ENCODE measurements at regions not wholly inside any gene's neighbourhood (a gene's known extent, or its start where the extent isn't known, plus 50 kb on each side); places are given as distances from the start of the nearest gene placed in this dataset.
"Not testable (repeated sequence)": the region's sequence is repeated elsewhere in the genome, so short reads cannot be mapped to it uniquely, and the experiment has no call there.

DNA sequence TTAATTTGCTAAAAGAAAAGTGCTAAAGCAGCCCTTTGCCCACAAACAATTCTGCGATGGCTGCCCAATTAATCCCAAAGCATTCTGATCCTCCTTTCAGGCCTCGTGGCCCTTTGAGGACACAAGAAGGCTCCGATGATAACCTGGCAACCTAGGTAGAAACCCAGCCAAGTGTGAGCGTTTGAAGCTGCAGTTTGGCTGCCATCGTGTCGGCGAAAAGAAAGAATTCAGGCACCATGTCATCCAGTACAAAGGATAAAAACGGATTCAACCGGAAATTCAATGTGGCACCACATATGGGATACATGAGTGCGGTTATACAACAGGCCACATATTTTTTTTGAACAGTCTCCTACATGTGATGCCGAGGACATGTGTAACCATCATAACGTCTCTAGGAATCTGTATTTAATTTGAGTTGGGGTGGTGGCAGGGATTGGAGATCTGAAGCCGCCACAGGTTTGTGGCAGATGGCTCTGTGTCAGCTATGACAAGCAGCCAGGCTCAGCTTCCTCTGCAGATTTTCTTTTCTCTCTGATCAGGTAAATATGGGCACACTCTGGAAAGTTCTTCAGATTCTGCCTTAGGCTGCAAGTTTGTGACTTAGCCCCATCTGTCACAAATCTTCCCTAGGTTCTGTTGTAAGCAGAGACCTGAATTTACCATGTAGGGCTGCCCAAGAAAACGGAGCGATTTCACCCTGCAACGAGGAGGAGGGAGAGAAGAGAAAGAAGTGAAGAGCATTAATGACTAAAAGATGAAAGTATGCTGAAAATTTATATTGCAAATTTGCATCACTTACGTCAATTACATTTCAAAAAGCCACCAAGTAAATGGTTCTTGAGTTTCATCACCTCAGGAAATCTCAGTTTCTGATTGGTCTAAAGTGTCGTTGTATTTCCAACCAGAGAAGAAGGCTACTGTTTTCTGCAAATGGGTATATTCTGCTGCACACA is 573.2 kb downstream of the ZEB2 start:
- DNase-seq, result no peak

DNA sequence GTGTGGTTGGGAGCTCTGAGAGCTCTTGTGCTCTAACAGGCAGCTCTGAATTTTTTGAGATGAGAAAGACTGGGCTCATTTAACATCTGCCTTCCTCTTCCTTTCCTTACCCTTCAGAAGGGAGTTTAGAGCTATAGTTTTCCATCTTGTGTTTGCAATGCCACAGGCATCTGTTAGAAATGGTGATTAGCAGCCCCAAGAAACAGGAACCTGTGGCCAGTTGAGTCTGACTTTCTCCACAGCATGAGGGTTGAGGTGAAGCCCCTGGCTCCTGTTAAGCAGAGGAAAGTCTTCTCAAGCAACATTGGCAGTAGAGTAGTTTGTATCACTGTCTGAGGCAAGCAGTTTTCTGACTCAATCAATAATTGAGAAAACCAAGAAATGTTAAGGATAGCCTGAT is 577.4 kb downstream of the ZEB2 start:
- DNase-seq, result no peak

DNA sequence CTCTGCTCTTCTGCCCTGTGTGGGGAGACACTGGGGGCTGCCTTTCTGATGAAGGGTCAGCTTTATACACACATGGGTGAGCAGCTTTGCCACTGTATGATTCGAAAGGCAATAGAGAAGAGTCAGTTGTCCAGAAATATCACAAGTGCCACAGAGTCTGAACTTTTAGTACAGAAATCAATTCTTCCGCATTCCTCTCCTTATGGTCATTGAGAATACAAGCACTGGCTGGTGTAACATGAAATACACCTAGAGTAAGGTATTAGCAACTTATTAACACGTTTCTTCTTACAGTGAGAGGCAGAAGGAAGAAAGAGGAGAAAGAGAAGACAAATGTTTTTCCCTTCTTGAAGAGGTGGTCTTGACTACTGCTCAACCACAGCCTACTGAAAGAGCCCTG is 579.2 kb downstream of the ZEB2 start:
- no peak for DNase-seq

DNA sequence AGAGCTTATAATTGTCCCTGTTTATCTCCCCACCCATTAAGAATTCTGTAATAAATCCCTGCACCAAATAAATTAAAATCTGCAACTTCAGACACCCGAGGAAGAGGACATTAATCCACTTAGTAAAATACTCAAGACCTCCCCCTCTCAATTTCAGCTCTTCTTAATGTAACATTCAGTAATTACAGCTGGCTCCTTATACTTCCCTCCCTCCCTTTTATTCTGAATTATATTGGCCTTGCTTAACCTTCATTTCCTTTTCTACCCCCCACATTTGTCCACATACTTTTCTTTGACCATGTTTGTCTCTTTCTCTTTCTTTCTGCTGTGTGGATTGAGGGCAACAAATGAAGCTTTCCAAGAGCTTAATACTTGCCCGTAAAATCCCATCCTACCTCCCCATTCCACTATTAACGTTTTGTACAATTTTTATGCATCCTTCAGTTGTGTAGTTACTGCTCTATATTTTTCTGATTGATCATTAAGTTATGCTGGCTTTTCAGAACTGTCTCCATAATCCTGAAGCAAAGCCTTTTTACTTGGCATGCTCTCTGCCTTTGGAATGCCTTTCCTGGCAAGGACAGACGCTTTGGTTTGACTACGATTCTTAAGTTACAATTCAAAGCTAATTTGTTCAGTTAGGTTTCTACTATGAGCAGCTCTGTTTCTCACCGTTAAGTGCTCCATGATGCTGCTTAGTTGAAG is 580.1 kb downstream of the ZEB2 start:
- no peak for DNase-seq

DNA sequence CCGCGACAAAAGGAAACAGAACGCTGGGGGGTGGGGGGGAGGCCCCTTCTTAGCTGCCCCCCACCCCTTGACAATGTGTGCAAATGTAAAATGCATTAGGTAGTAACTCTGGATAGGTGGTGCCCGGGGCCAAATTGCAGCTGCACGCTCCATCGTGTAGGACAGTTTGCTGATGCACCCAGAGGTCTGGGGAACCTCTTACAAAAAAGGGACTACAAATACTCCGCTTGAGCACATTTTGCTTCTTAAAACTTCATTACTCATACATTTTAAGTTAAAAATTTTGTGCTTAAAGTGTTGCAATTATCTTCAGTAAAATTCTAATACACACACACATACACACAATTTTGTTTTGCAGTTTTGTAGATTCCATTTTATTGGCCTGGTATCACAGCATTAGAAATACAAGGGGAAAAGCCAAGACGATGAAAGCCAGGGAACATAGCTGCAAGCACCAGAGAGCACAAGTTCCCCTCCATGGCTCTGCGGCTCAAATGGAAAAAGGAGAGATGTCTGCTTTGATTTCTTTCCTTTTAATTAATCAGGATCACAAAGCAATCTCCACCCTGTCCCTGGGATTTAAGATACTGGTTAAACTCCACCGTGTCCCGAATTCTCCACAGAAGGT is 582.1 kb downstream of the ZEB2 start:
- no peak for DNase-seq

DNA sequence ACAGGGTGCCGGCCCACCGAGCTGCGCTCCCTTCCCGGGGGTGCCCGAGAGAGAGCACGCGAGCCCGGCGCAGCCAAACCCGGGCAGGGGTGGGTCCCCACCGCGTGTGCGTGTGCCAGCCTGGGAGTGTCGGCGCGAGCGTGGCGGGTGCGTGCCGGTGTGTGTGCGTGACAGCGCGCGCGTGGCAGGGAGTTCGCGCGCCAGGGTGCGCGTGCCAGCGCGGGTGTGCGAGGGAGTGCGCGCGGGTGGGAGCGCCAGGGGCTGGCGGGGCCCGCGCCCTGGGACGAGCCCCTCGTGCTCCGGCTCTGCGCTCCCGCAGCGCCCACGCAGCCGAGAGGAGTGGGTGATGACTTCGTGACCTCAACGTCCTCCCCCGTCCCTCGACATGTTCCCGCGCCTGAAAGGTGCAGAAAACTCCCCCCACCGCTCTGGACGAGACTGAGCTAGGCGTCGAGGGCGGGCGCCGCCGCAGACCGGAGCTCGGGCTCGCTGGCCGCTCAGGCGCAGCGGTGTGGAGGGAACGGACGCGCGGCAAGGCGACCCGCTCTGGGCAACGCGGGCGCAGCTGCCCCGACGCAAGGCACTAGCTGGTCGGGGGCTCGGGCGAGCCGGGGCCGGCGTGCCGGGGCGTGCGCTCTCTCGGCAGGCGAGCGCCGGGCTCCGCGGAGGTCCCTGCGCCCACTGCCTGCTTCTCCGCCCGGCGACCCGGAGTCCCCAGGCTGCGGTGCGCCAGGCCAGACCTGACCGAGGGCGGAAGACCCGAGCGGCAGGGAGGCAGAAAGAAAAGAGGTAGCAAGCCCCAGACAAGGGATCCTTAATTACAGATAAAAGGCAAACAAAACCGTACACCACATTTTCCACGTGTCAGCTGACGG is 582.8 kb downstream of the ZEB2 start:
- no peak for DNase-seq

DNA sequence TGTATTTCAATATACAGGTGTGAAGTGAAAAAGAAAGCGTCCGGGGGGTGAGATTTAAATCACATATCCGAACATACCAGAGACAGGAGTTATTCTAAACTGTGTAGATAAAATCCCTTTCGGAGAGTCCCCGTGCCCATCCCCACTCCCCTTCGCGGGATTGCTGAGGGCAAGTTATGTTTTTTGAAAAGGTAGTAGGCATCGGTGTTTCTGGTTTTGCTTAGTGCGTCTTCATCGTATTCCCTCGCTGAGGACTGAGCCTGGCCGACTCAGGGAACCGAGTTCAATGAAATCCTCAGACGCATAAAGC is 583.4 kb downstream of the ZEB2 start:
- no peak for DNase-seq

DNA sequence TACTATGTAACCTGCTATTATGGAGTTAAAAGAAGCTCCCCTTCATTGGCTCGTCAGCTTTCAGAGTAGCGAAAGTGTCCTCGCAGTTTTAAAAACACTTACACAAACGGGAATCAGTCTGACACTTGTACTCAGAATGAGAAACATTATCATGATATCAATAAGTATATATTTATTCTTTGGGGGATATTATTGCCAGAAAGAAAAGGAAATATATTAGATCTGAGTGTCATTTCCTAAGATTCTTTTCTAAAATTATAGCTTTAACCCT is 584.5 kb downstream of the ZEB2 start:
- no peak for DNase-seq

DNA sequence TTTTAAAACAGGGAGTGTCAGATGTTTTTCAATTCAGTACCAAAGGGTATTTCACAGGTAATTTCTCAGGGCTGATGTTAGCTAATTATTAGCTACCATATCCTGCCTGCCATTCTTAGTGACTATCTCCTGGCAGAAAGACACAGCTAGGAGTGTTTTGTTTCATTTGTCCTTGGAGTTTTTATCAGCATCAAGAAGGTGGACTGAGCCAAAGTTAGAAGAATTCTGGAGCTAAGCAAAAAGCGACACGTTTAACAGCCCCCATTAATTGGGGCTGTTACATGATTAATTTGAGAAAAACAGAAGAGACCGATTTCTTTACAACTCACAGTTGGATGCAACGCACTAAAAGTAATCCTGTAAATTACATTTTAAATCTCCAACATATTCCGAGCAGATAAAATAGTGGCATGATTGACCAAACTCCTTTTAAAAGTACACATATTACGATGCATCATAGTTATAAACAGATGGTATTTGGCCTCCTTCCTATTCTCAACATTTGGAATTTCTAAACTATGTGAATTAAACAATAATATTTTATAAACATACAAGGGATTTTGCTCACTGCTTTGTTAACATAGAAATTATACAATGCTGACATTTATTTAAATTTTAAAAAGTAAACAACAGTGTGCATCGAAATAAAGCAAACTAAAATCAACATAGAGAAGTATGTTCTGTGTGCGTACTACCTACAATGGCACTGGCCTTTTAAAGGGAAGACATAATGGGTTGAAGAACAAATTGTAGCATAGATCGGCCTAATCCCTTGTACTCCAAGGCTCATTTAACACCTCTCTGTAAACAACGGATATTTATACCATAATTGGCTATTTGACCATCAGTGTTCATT is 585.1 kb downstream of the ZEB2 start:
- DNase-seq, result no peak

DNA sequence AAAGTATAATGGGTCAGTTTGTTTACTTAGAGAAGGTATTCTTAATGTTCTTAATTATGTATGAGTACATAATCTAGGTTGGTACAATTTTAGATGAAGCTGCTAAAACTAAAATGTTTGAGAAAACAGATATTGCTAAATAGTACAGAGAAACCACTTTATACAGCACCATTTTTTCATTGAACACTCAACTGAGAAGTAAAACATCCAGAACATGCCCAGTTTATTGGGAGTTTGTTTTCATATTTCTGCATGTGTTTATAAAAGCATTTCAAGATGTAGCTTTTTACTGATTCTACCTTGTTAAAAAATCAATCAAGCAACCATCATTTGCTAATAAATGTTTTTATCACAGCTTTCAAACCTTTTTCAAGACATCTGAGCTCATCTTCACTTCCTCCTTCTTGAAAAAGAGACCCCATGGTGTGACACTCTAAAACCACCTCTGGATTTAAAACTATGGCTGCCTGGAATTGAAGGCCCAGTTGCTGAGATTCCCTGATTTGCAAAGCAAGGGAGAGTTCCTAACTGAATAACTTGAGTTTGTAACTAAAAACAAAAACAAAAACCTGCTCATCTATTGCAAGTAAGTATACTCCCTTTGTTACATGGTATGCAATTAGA is 585.9 kb downstream of the ZEB2 start:
- no peak for DNase-seq

DNA sequence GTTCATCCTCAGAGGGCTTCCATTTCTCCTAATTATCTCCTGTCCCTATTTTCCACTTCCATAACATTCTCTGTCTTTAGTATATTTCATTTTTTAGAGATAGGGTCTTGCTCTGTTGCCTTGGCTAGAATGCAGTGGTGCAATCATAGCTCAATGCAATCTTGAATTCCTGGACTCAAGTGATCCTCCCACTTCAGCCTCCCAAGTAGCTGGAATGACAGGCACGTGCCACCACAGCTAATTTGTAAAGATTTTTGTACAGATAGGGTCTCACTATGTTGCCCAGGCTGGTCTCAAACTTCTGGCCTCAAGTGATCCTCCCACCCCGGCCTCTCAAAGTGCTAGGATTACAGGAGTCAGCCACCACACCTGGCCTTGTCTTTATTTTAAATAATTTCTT is 589.0 kb downstream of the ZEB2 start:
- DNase-seq, result no peak

DNA sequence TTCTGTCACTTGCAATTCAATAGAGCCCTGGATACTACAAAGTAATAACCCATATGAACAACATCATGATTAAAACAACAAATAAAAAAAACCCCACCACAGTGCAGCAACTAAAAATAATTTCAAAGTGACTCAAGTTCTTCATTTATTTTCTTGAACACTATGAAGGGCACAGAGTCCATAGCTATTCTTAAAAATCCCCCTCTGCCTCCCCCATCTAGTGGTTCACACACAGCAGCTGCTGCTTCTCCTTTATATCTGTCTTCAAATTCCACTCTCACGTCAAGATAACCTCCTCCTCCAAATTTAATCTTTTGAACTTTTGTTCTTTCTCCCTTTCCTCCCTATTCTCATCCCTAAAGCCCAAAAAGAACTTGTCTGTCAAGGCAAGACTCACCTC is 591.3 kb downstream of the ZEB2 start:
- no peak for DNase-seq

DNA sequence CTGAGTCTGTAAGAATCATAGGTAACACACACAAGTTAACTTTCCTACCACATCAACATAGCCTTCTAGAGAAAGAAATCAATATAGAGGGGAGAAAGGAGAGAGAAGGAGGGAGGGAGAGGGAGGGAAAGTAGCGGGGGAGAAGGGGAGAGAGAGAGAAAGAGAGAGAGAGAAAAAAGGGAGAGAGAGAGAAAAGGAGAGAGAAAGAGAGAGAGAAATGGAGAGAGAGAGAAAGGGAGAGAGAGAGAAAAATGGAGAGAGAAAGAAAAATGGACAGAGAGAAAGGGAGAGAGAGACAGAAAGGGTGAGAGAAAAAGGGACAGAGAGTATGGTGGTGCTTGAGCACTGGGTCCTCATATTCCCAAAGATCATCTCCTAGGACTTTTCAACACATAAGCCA is 591.7 kb downstream of the ZEB2 start:
- no peak for DNase-seq

DNA sequence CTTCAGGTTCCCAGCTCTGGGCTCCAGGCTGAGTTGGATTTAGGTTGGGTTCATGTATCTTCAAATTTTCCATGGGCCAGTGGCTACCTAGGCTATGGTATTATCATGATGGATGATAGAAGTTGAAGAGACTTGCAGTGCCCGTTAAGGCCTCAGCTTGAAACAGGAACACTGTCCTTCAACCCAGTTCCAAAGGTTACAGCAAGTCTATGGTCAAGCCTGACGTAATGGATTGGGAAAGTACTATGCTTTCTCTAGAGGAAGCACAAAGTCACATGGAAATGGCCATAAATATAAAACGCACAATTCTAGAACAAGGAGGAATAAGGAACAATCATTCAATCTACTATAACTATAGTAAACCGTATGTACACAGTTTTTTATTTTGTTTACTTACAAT is 593.2 kb downstream of the ZEB2 start:
- no peak for DNase-seq

DNA sequence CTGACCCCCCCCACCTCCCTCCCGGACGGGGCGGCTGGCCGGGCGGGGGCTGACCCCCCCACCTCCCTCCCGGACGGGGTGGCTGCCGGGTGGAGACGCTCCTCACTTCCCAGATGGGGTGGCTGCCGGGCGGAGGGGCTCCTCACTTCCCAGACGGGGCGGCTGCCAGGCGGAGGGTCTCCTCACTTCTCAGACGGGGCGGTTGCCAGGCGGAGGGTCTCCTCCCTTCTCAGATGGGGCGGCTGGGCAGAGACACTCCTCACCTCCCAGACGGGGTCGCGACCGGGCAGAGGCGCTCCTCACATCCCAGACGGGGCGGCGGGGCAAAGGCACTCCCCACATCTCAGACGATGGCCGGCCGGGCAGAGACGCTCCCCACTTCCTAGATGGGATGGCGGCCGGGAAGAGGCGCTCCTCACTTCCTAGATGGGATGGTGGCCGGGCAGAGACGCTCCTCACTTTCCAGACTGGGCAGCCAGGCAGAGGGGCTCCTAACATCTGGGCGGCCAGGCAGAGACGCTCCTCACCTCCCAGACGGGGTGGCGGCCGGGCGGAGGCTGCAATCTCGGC is 597.6 kb downstream of the ZEB2 start:
- not testable (repeated sequence) for DNase-seq

DNA sequence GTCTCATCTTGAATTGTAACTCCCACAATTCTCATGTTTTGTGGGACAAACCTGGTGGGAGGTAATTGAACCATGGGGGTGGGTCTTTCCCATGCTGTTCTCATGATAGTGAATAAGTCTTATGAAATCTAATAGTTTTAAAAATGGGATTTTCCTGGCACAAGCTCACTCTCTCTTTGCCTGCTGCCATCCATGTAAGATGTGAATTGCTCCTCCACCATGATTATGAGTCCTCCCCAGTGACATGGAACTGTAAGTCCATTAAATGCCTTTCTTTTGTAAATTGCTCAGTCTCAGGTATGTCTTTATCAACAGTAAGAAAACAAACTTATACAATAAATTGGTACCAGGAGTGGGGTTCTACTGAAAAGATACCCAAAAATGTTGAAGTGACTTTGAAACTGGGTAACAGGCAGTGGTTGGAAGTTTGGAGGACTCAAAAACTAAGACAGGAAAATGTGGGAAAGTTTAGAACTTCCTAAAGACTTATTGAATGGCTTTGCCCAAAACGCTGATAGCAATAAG is 601.4 kb downstream of the ZEB2 start:
- DNase-seq, result no peak

DNA sequence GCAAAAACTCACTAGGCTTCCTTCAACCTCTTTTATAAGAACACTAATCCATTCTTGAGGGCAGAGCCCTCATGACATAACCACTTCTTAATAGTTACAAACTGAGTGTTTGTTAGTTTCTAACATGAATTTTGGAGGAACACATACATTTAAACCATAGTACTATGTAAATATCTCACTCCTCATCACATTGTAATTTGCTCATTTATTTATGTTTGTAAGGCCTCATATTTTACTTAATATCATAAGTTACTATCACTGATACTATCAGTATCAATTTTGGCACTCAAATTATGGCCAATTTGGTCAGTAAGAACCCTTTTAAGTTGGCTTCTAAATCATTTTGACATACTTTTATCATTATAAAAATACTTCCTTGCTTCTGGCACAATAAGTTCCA is 603.1 kb downstream of the ZEB2 start:
- DNase-seq, result no peak

DNA sequence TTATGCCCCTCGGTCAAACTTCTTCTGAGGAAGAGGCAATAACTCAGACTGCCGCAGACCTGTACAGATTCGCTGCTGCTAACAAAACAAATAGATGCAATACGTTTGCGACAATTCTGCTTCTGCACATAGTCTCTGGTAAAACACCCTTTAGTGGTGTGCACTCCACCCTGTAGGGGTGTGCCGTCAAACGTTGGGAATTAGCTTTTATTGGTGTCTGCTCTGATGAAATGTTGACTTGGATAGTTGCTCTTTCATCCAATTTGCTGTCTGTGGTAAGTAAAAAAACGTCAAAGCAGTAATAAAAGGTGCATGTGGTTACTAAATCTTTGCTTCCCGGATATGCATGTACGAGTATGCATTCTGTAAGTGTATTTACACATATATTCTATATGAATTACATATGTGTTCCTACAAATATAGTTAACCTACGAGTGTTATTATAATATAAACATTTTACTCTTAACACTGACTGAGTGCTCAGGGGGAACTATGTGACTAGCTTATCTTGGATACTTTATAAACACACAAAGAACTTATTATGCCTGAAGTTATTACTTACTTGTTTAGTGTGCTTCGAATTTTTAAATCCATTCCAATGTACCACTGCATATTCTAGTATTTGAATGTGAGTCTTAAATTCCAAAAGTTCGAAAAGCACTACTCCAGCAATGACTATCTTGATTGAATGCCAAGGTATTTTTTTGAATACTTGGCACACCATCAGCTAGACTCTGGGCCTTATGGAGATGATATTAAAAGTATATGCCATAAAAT is 610.2 kb downstream of the ZEB2 start:
- no peak for DNase-seq

DNA sequence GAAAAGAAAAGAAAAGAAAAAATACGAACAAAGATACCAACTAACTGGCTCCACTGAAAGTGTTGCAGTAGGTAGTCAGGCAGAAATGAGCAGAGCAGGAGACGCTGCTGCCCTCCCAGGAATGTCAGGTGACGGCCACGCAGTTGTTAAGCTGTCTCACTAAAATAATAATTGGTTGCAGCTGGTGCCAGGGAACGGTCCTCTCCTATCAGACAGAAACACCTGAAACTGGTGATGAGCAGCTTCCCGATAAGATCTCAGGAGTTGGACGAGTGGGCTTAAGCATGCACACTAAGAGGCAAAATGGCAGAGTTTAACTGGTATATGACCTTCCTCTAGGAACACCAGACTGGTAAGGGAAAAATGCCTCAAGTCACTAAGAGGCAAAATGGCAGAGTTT is 611.1 kb downstream of the ZEB2 start:
- no peak for DNase-seq

DNA sequence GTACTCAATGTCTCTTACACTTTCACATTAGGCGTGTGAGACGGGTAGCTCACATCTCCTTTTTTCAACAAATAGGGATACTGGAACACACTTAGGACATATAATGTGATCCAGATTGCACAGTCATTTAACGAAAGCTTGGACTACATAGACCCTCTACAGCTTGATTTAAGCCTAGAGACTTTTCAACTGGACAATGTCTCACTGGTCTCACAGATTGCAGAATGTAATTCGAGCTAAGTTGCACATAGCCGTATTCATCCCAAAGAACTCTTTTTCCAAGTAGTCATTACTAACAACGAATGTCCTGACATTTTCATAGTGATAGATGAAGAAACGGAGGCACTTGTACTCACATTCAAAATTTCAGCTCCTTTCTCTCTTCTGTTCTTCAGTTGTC is 612.1 kb downstream of the ZEB2 start:
- DNase-seq, result no peak

Data from SHP77 (cell line).